ENCODE measurements at regions not wholly inside any gene's neighbourhood (a gene's known extent, or its start where the extent isn't known, plus 50 kb on each side); places are given as distances from the start of the nearest gene placed in this dataset.
"Not testable (repeated sequence)": the region's sequence is repeated elsewhere in the genome, so short reads cannot be mapped to it uniquely, and the experiment has no call there.

DNA sequence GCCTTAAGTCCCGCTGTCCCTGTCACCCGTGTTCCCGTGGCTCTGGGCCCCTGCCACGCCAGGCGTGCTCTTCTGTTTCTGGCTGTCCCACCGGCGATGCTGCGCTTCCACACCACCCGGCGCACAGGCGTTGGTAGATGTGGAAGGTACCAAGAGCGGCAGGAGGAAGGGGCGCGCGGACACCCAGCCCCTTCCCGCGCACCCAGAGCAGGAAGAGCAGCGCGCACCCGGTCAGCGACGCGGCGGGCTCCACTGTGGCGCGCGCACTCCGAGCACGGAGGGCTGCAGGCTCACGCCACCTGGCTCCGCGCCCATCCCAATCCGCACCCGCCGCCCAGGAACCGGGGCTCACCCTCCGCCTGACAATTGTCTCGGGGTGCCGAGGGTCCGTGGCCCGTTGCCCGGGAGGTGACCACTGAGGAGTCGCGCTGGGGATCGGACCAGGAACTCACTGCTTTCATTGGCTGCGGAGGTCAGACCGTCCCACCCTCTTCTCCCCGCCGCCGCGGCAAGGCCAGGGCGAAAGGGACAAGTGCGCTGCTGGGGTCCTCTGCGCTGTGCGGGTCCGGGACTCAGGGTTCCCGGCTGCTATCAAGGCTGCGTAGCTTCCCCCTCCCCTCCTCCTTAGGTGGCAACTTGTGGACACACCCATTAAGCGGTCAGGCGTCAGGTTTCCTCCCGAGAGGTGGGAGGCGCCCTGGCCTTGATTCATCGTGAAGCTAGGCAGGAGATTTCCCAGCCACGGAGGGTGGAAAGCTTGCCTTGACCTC, 121.6 kb upstream of the ZNF92 start:
- DNase-seq: peak; percentile 41

DNA sequence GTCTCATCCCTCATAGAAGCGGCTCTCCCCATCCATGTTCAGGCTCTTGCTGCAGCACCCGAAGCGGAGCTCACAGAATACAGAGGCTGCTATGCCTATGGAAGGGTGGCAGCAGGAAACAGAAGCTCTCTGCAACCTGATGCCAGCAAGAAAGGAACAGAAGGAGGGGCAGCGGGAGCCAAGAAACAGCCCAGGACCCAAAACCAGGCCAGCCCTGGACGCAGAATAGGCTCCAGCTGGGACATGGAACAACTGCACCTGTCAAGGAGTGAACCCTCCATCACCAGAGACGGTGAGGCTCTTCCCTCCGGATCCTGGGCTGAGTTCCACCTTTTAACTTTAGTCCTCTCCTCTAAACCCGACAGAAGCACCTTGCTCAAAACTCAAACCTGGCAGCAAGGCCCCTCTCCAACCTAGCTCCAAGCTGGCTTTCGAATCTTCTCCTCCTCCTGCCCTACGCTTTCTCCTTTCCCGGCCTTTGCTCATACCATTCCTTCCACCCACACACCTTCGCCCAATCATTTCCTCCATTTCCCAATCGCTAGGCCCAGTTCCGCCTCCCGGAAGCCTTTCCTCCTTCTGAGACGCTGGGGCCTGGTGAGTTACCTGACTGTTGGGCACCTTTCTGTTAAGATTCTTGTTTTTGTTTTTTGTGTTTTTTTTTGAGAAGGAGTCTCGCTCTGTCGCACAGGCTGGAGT, 122.8 kb upstream of the ZNF92 start:
- DNase-seq: no peak

GRCh38 chr7:65250216-65250615, 123.4 kb upstream of the ZNF92 start:
- DNase-seq: no peak

DNA sequence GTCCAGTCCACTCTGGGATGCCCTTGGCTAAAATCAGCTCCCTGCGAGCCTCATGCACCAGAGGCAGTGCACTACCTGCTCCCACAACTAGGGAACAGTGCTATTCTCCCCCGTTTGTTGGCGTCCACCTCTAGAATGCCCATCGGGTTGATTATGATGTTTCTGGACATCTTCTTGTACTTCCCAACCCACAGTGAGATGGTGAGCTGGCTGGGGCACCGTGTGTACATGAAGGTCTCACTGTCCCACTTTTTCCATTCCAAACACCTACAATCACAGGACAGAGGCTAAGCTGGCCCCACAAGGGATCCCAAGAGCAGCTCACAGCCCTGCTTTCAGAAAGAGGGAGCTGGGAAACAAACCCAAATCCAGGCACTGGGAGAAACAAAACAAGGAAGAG, 126.2 kb upstream of the ZNF92 start:
- DNase-seq: no peak

DNA sequence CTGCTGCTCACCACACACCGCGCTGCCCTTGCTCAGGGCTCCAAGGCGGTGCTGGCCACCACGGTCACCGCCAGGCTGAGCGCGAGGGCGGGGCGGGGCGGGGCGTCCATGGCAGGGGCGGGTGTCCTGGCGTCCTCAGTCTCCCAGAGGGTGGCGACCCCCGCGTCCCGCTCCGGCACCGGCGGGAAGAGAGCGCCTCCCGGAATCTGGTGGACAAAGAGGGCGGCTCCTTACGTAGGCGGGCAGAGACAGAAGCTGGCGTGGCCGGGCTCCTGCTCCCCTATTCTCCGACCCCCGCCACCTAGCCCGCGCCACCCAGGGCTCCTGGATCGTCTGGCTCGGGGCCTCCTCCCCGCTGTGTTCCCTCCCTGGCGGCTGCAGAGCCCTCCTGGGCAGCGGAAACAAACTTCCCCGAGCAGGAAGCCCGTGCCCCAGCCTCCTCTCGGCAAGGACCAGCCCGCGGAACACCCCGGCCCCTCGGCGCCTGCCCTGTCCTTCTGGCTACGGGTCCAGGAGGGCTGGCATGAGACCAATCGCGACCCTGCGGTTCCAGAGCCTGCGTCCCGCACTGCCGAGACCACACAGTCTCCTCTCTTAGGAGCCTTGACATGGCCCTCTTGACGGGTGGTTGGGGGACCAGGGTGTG, 133.8 kb upstream of the ZNF92 start:
- DNase-seq: no peak

- DNase-seq: no peak
Measured at GRCh38 chr7:65239324-65239706, 134.3 kb upstream of the ZNF92 start.

DNA sequence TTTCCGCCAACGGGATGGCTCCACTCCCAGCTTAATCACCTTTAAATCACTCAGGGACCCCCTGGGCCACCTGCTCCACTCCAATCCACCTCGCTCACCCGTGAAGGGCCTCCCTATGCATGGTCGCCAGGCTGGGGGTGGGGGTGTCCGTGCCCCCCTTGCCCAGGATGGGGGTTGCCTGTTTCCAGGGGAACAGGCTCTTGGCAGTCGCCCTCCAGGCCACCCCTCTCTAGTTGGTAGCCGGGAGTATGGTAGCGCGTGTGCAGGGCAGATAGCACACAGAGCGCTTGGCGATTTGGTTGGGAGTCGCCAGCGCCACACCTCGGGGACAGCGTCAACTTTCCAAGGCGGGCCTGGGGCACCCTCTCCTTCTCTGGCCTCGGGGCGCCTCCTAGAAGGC, 134.9 kb upstream of the ZNF92 start:
- no peak for DNase-seq

DNA sequence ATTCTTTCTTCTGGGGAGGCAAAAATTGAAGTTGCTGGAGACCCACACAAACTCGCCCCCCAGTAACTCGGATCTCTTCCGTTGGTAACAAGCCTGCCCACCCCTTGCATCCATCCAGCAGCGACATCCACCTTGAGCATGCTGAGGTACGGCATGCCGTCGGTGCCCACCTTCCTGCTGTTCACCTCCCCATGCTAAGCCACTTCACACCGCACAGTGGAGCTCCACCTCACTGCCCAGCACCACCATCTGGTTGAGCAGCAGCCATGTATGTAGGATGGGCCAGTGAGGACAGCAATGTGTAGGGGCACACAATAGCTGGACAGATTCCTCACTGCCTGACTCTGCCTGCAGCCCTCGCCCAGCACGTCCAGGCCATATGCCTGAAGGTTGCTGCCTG, 138.1 kb upstream of the ZNF92 start:
- no peak for DNase-seq

- DNase-seq: no peak
Measured at GRCh38 chr7:65233409-65234034, 140.1 kb upstream of the ZNF92 start.

DNA sequence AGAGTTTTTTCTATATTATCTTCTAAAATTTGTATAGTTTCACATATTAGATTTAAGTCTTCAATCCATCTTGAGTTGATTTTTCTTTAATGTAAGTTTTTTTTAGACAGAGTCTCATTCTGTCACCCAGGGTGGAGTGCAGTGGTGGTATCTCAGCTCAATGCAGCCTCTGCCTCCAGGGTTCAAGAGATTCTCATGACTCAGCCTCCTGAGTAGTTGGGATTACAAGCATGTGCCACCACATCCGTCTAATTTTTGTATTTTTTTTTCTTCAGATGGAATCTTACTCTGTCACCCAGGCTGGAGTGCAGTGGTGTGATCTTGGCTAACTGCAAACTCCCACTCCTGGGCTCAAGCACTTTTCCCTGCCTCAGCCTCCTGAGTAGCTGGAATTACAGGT, 143.4 kb upstream of the ZNF92 start:
- DNase-seq: no peak

DNA sequence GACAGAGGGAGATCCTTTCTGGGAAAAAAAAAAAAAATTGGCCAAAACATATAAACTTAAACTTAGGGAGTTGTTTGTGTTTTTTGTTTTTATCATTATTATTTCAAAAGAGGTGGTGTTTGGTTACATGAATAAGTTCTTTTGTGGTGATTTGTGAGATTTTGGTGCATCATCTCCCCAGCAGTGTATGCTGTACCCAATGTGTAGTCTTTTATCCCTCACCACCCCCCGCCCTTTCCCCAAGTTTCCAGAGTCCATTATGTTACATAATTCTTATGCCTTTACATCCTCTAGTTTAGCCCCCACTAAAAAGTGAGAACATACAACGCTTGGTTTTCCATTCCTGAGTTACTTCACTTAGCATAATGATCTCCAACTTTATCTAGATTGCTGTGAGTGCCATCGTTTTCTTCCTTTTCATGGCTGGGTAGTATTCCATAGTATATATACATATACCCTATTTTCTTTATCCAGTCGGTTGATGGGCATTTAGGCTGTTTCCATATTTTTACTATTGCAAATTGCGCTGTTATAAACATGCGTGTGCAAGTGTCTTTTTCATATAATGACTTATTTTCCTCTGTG, 148.1 kb upstream of the ZNF92 start:
- no peak for DNase-seq

DNA sequence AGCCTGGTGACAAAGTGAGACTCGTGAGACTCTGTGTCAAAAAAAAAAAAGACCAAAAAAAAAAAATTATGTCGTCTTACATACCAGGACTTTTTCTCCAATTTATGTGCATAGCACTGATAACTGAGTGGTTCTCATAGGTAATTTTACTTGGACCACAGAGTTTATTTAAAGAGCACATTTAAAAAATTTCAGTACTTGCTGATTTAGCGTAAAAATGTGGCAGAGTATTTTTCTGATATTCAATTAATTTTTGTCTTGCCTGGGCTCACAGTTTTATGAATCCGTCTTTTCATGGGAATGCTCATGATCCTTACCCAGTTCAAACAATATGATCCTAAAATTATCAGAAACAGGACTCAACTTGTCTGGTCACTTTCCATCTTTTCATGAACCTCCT, 151.0 kb upstream of the ZNF92 start:
- no peak for DNase-seq

DNA sequence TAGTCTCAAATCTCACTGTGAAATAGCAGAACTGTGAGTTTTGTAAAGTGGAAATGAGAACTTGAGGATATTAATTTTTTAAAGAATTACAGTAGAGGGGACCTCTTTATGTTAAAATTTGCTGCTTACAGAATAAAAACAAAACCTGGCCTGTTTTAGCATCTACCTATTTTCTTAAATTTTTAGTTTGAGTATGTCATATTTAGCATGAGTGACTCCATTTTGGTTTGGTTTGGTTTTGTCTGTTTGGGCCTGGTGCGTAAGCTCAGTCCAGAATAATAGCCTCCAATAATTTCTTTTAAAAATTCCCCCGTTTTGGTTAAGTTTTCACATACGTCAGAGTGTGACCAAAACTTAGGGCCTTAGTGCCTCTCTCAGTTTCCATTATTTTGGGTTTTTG, 152.0 kb upstream of the ZNF92 start:
- DNase-seq: no peak

DNA sequence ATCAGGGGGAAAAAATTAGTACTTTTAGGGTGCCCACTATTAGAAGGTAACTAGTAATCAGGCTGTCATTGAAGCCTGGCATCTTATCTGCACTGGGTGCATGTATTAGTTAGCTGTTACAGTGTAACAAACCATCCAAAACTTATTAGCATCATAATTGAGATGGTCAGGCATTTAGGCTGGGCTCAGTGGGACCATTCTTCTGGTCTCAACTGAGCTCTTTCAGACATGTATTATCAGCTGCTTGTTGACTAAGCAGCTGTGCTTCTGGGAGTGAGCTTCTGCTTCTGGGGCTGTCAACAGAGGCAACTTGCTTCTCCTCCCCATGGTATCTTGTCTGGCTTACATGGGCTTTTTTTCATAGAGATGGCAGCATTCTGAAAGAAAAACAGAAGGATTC, 154.0 kb upstream of the ZNF92 start:
- DNase-seq: no peak

DNA sequence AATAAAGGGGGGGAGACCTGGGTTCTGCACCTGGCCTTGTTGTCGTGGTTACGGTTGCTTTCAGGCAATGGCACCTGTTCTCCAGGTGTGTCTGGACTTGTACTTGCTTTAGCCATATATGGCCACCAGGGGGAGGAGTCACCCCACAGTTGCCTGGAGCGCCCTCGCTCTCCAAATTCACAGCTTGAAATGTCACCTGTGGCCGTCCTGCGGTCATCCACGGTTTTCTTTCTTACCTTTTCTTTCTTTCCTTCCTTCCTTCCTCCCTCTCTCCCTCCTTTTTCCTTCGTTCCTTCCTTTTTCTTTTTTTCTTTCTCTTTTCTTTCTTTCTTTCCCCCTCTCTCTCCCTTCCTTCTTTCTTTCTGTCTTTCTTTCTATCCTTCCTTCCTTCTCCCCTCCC, 157.2 kb upstream of the ZNF92 start:
- peak; percentile 76 for DNase-seq

- DNase-seq: not testable (repeated sequence)
Measured at GRCh38 chr7:65213260-65213659, 160.4 kb upstream of the ZNF92 start.

GRCh38 chr7:65199221-65199620, 174.4 kb upstream of the ZNF92 start:
- DNase-seq: not testable (repeated sequence)

GRCh38 chr7:65193334-65194058, 180.2 kb upstream of the ZNF92 start:
- DNase-seq: not testable (repeated sequence)

GRCh38 chr7:65177041-65177440, 170.6 kb upstream of the ERV3-1 start:
- DNase-seq: not testable (repeated sequence)

DNA sequence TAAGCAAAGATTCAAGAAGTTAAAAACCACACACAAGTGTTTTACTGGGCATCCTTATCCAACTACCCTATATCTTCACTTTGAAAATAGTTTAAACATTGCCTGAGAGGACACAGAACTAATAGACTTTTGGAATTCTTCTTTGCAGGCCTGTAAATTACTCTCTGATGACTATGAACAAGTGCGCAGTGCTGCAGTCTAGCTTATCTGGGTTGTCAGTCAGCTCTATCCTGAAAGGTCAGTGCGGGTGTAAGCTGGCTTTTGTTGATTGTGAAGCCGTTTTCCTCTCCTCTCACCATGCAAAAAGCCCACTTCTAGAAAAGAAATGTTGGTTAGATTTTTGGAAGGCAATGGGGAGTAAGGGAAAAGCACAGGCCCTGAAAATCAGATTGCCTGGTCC, 143.6 kb upstream of the ERV3-1 start:
- not testable (repeated sequence) for DNase-seq

- DNase-seq: not testable (repeated sequence)
Measured at GRCh38 chr7:65146118-65146914, 139.8 kb upstream of the ERV3-1 start.

DNA sequence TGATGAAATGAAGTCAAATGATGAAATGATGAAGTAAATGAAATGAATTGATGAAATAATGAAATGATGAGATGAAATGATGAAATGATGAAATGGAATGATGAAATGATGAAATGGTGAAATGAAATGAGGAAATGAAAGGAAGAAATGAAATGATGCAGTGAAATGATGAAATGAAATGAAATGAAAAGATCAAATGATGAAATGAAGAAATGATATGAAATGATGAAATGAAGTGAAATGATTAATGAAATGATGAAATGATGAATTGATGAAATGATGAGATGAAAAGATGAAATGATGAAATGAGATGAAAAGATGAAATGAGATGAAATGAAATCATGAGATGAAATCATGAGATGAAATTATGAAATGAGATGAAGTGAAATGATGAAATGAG, 139.2 kb upstream of the ERV3-1 start:
- not testable (repeated sequence) for DNase-seq
